A549 (cell line): ENCODE measurements at regions not wholly inside any gene's neighbourhood (a gene's known extent, or its start where the extent isn't known, plus 50 kb on each side); places are given as distances from the start of the nearest gene placed in this dataset.

Experiments used
- CEBPB ChIP-seq, 2 experiments: fragments of >200 bp in 1 of 2; sonication (Bioruptor Twin) in 1 of 2; formaldehyde crosslinking in 1 of 2; IDR thresholded peaks; 2 replicates each; pipeline ENCODE4 v1.6.1; 2012 to 2016
- CHD2 ChIP-seq: fragments of 150-350 bp; IDR thresholded peaks from 2 replicates; pipeline ENCODE4 v1.6.1; 2014; ENCODE audit warnings: low read length; ENCODE audit not compliant: partially characterized antibody
- CTCF ChIP-seq: fragments of >200 bp; sonication (Bioruptor Twin); formaldehyde crosslinking; IDR thresholded peaks from 3 replicates; pipeline ENCODE4 v1.5.1; 2016
- EP300 ChIP-seq, 2 experiments: fragments of >200 bp; sonication (Bioruptor Twin); formaldehyde crosslinking; IDR thresholded peaks; 2 replicates in 1 of 2; 3 replicates in 1 of 2; pipeline ENCODE4 v1.6.1; 2016 to 2017
- HEYL ChIP-seq: fragments of 250-450 bp; sonication (Bioruptor Pico); IDR thresholded peaks from 2 replicates; pipeline ENCODE4 v1.8.0; 2021; ENCODE audit warnings: mild to moderate bottlenecking, moderate library complexity
- HMGXB4 ChIP-seq: fragments of 250-450 bp; sonication (Bioruptor Pico); IDR thresholded peaks from 2 replicates; pipeline ENCODE4 v1.5.0; 2021; ENCODE audit warnings: mild to moderate bottlenecking, moderate library complexity, borderline replicate concordance
- MYC ChIP-seq: IDR thresholded peaks from 2 replicates; pipeline ENCODE4 v1.6.1; 2012; ENCODE audit warnings: mild to moderate bottlenecking, inconsistent platforms, low read length, improper control_type of control experiment, borderline replicate concordance
- POLR2A ChIP-seq: IDR thresholded peaks from 2 replicates; pipeline ENCODE4 v1.6.1; 2012; ENCODE audit warnings: mild to moderate bottlenecking, low read length
- REST ChIP-seq: fragments of 200-600 bp; sonication (generic); IDR thresholded peaks from 2 replicates; pipeline ENCODE4 v1.6.1; 2016; ENCODE audit warnings: antibody characterized with exemption, mild to moderate bottlenecking, moderate library complexity

GRCh38 chr13:57969951-57970350, 338.4 kb downstream of the PCDH17 start:
- no peak for TF ChIP-seq CTCF
- TF ChIP-seq CEBPB (IDR thresholded peaks at IDR 0.05), result no peak
- no peak for TF ChIP-seq MYC
- no peak for TF ChIP-seq HMGXB4
- TF ChIP-seq HEYL, result no peak
- TF ChIP-seq REST, result no peak
- no peak for TF ChIP-seq POLR2A
- no peak for TF ChIP-seq CHD2
- TF ChIP-seq EP300 (IDR thresholded peaks at IDR 0.05), result no peak
